A549 (cell line): ENCODE measurements at regions not wholly inside any gene's neighbourhood (a gene's known extent, or its start where the extent isn't known, plus 50 kb on each side); places are given as distances from the start of the nearest gene placed in this dataset.

Experiments used
- ATAC-seq, 2 experiments: fragments of 200-7000 bp in 1 of 2; fragments of >200 bp in 1 of 2; cut with Nextera tagmentation in 1 of 2; cut with Tn5 transposase in 1 of 2; 3 replicates each; pipeline versions ENCODE4 v1.8.0 to v1.9.1; 2018 to 2020; ENCODE audit warnings: mild to moderate bottlenecking in 1 of 2, moderate library complexity in 1 of 2
- CTCF ChIA-PET: fragments of 300-600 bp; sonication (Branson Sonifier 250); formaldehyde crosslinking; extraction: SDS; loops from one replicate; lab custom pipeline; 2021; ENCODE audit warnings: antibody characterized with exemption, inconsistent platforms; lab: Yijun Ruan, JAX
- POLR2A ChIA-PET: fragments of 350-600 bp; formaldehyde crosslinking; extraction: SDS; loops from one replicate; lab custom pipeline; 2021; ENCODE audit warnings: antibody characterized with exemption, inconsistent platforms; lab: Yijun Ruan, JAX
- DNase-seq, 2 experiments: peaks; one replicate each; pipeline versions ENCODE4 v3.0.0 to v3.0.0-alpha.2; 2011 to 2016; ENCODE audit warnings: low read depth in 1 of 2, low spot score in 1 of 2
- FAIRE-seq: peaks from 2 replicates; lab custom pipeline; 2011; peaks lifted over from hg19 to GRCh38; lab: Jason Lieb, UNC
- H3K27ac ChIP-seq, 2 experiments: fragments of >200 bp; sonication (Bioruptor Twin); formaldehyde crosslinking; 3 replicates each; pipeline ENCODE4 v1.5.1; 2016 to 2017
- H3K4me1 ChIP-seq: fragments of >200 bp; sonication (Bioruptor Twin); formaldehyde crosslinking; 3 replicates; pipeline ENCODE4 v1.6.1; 2016
- H3K4me2 ChIP-seq: fragments of >200 bp; sonication (Bioruptor Twin); formaldehyde crosslinking; 3 replicates; pipeline ENCODE4 v1.6.1; 2016
- H3K4me3 ChIP-seq: fragments of >200 bp; sonication (Bioruptor Twin); formaldehyde crosslinking; 3 replicates; pipeline ENCODE4 v1.5.1; 2016
- H3K9me3 ChIP-seq: fragments of >200 bp; sonication (Bioruptor Twin); formaldehyde crosslinking; 3 replicates; pipeline ENCODE4 v1.6.1; 2016
- CBX2 ChIP-seq: fragments of 200-600 bp; sonication (generic); IDR thresholded peaks from 2 replicates; pipeline ENCODE4 v1.6.1; 2016; ENCODE audit warnings: low read depth, mild to moderate bottlenecking, borderline replicate concordance
- EP300 ChIP-seq, 2 experiments: fragments of >200 bp; sonication (Bioruptor Twin); formaldehyde crosslinking; IDR thresholded peaks; 2 replicates in 1 of 2; 3 replicates in 1 of 2; pipeline ENCODE4 v1.6.1; 2016 to 2017
- ESRRA ChIP-seq: fragments of 150-350 bp; IDR thresholded peaks from 2 replicates; pipeline ENCODE4 v1.6.1; 2014; ENCODE audit warnings: mild to moderate bottlenecking, low read length, borderline replicate concordance
- FOSL2 ChIP-seq, 2 experiments: fragments of 450-650 bp in 1 of 2; fragments of >200 bp in 1 of 2; sonication (Bioruptor Twin) in 1 of 2; formaldehyde crosslinking; IDR thresholded peaks; 2 replicates each; pipeline versions ENCODE4 v1.5.0 to v1.6.1; 2016 to 2020; ENCODE audit warnings: mild to moderate bottlenecking in 1 of 2, moderate library complexity in 1 of 2
- GATA3 ChIP-seq: IDR thresholded peaks from 2 replicates; pipeline ENCODE4 v1.6.1; 2012; ENCODE audit warnings: borderline replicate concordance
- HES2 ChIP-seq: fragments of >200 bp; sonication (Bioruptor Twin); formaldehyde crosslinking; IDR thresholded peaks from 2 replicates; pipeline ENCODE4 v1.6.1; 2016
- HOXA7 ChIP-seq: fragments of 250-450 bp; sonication (Bioruptor Pico); IDR thresholded peaks from 2 replicates; pipeline ENCODE4 v1.5.0; 2020; ENCODE audit warnings: mild to moderate bottlenecking, moderate library complexity
- JUN ChIP-seq, 2 experiments: fragments of >200 bp; sonication (Bioruptor Twin); formaldehyde crosslinking; IDR thresholded peaks; 2 replicates in 1 of 2; 3 replicates in 1 of 2; pipeline ENCODE4 v1.6.1; 2016 to 2017
- KDM1A ChIP-seq: fragments of 200-600 bp; sonication (generic); IDR thresholded peaks from 2 replicates; pipeline ENCODE4 v1.6.1; 2016; ENCODE audit warnings: low read depth, mild to moderate bottlenecking
- KDM5A ChIP-seq: fragments of 200-600 bp; sonication (generic); IDR thresholded peaks from 2 replicates; pipeline ENCODE4 v1.6.1; 2016; ENCODE audit warnings: antibody characterized with exemption, mild to moderate bottlenecking
- MAFK ChIP-seq: fragments of 450-650 bp; IDR thresholded peaks from 2 replicates; pipeline ENCODE4 v1.6.1; 2014; ENCODE audit not compliant: partially characterized antibody
- MAZ ChIP-seq: fragments of 150-350 bp; IDR thresholded peaks from 2 replicates; pipeline ENCODE4 v1.6.1; 2014; ENCODE audit warnings: antibody characterized with exemption, low read depth, low read length, borderline replicate concordance
- NFE2L2 ChIP-seq: fragments of 150-350 bp; conservative IDR thresholded peaks from 2 replicates; pipeline ENCODE4 v1.6.1; 2014; ENCODE audit warnings: low read length
- PBX3 ChIP-seq: IDR thresholded peaks from 2 replicates; pipeline ENCODE4 v1.6.1; 2012
- PHF8 ChIP-seq: fragments of 200-600 bp; sonication (generic); IDR thresholded peaks from 2 replicates; pipeline ENCODE4 v1.6.1; 2016; ENCODE audit warnings: low read depth, mild to moderate bottlenecking, antibody characterized with exemption, moderate library complexity, borderline replicate concordance
- POLR2A ChIP-seq: IDR thresholded peaks from 2 replicates; pipeline ENCODE4 v1.6.1; 2012; ENCODE audit warnings: mild to moderate bottlenecking, low read length
- POLR2AphosphoS2 ChIP-seq: conservative IDR thresholded peaks from 2 replicates; pipeline ENCODE4 v1.6.1; 2012; ENCODE audit warnings: low read length, improper control_type of control experiment, inconsistent platforms
- RARB ChIP-seq: fragments of 250-450 bp; sonication (Bioruptor Pico); IDR thresholded peaks from 2 replicates; pipeline ENCODE4 v1.8.0; 2021; ENCODE audit warnings: mild to moderate bottlenecking, moderate library complexity
- RFX5 ChIP-seq: fragments of 450-650 bp; IDR thresholded peaks from 2 replicates; pipeline ENCODE4 v1.7.1; 2014; ENCODE audit warnings: antibody characterized with exemption, mild to moderate bottlenecking, moderate library complexity
- ZSCAN20 ChIP-seq: fragments of 250-450 bp; sonication (Bioruptor Pico); IDR thresholded peaks from 2 replicates; pipeline ENCODE4 v1.8.0; 2022; ENCODE audit warnings: mild to moderate bottlenecking, moderate library complexity
- WGBS: methylation state at CpG from one replicate; pipeline ENCODE4 v1.1.6; 2017; ENCODE audit errors: missing lambda C conversion rate; 5-methylcytosine and 5-hydroxymethylcytosine counted together

GRCh38 chr11:26777372-26777808 lies 55.5 kb upstream of the SLC5A12 start:
- TF ChIP-seq RFX5 = no peak
- TF ChIP-seq, all 56 proteins: peak for 0
- POLR2A ChIA-PET = no interaction called here
- 63% methylated on average over 5 of the region's 5 CpGs for whole genome bisulfite sequencing
- ATAC-seq (no peak), DNase-seq (no peak), FAIRE-seq (no peak)
- H3K4me2 ChIP-seq = no peak overlapping the region
- H3K27ac ChIP-seq = no peak overlapping the region
- CTCF ChIA-PET = interaction anchor here (1.1 to 1.9 kb wide), 3 partner anchors 14 to 708 kb away, joined by 3 to 8 read pairs (median 3); no protein-coding TSS in a partner anchor
- no peaks in the 10 kb centered on the region for H3K4me1 ChIP-seq
- H3K4me3 ChIP-seq = no peak overlapping the region
- H3K9me3 ChIP-seq = no peaks in the 10 kb centered on the region

- TF ChIP-seq POLR2A (no peak), PBX3 (no peak), MAZ (no peak), FOSL2 (IDR thresholded peaks at IDR 0.05) (no peak), FOSL2 (CRISPR knock-in tag; IDR thresholded peaks at IDR 0.05) (no peak), HOXA7 (no peak), ZSCAN20 (CRISPR knock-in tag) (no peak), GATA3 (no peak), NFE2L2 (no peak), KDM5A (no peak), EP300 (IDR thresholded peaks at IDR 0.05) (no peak), HES2 (no peak), ESRRA (no peak), PHF8 (no peak), MAFK (no peak), KDM1A (no peak), RARB (CRISPR knock-in tag) (no peak), JUN (IDR thresholded peaks at IDR 0.05) (no peak), CBX2 (no peak)
- H3K27ac ChIP-seq = no peak overlapping the region
- no peak for ATAC-seq
- no peak for DNase-seq
- H3K4me2 ChIP-seq = no peak overlapping the region
- no peak for FAIRE-seq
- WGBS = 17% methylated on average over 8 of the region's 8 CpGs
- H3K4me3 ChIP-seq = no peak overlapping the region
- H3K4me1 ChIP-seq = no peaks in the 10 kb centered on the region
- no peaks in the 10 kb centered on the region for H3K9me3 ChIP-seq
- ChIA-PET POLR2A (no interaction called here), CTCF (interaction anchor here (1.1 to 1.9 kb wide), 3 partner anchors 13 to 707 kb away, joined by 3 to 8 read pairs (median 3); no protein-coding TSS in a partner anchor)
Measured at GRCh38 chr11:26778000-26778757, 56.3 kb upstream of the SLC5A12 start.

GRCh38 chr11:26779074-26779865 lies 57.4 kb upstream of the SLC5A12 start:
- 0 out of 3 replicates have a peak, but pooled peaks cover 3% of the 10 kb centered on the region for H3K9me3 ChIP-seq
- FAIRE-seq (no peak), DNase-seq (no peak), ATAC-seq (no peak)
- 24% methylated on average over 4 of the region's 4 CpGs for WGBS
- ChIA-PET CTCF (interaction anchor here (0.7 kb wide), 1 partner anchor 80 kb away, joined by 3 read pairs; no protein-coding TSS in a partner anchor), POLR2A (no interaction called here)
- no peak overlapping the region for H3K4me3 ChIP-seq
- TF ChIP-seq POLR2AphosphoS2 = no peak
- no peak overlapping the region for H3K4me2 ChIP-seq
- no peak overlapping the region for H3K27ac ChIP-seq
- H3K4me1 ChIP-seq = no peaks in the 10 kb centered on the region
